ENCODE measurements at regions not wholly inside any gene's neighbourhood (a gene's known extent, or its start where the extent isn't known, plus 50 kb on each side); places are given as distances from the start of the nearest gene placed in this dataset.

- intact Hi-C loops (cut with micrococcal nuclease) = no loop called here
- Histone ChIP-seq H3K4me2 (ENCODE audit: low read length) (no peak overlapping the region), H3K36me3 (ENCODE audit: control insufficient read depth in 1 of 2, insufficient read depth in 2 of 2, low read length in 2 of 2) (no peaks in the 10 kb centered on the region), H3K27me3 (ENCODE audit: insufficient read depth, low read length) (no peaks in the 10 kb centered on the region), H2AFZ (ENCODE audit: low read depth, low read length, poor library complexity, severe bottlenecking) (no peak overlapping the region), H3K27ac (ENCODE audit: low read depth, low read length) (no peak overlapping the region), H3K4me3 (replicated peaks in 1 of 2; ENCODE audit: low read depth in 1 of 2, low read length in 2 of 2) (no peak overlapping the region), H3K79me2 (ENCODE audit: insufficient read depth, low read length) (no peaks in the 10 kb centered on the region), H3K9me2 (ENCODE audit: insufficient read depth) (no peaks in the 10 kb centered on the region), H3K4me1 (ENCODE audit: control insufficient read depth in 1 of 2, insufficient read depth in 2 of 2, low read length in 2 of 2) (peaks cover 11 to 18% of the 10 kb centered on the region in 2 experiments), H4K20me1 (ENCODE audit: insufficient read depth) (no peaks in the 10 kb centered on the region), H3K9ac (ENCODE audit: low read length) (no peak overlapping the region), H3K9me3 (ENCODE audit: control insufficient read depth in 1 of 2, insufficient read depth in 1 of 2, low read depth in 1 of 2, low read length in 2 of 2) (no peaks in the 10 kb centered on the region)
- ChIA-PET CTCF (interaction anchor here (1.0 kb wide), 1 partner anchor 10 kb away, joined by 3 read pairs; no protein-coding TSS in a partner anchor), POLR2A (no interaction called here), RAD21 (ENCODE audit: low non-redundant PET in 1 of 2, low total read pairs in 2 of 2, uncharacterized antibody in 2 of 2, unreplicated experiment in 2 of 2) (no interaction called here)
- ATAC-seq (no peak), DNase-seq (ENCODE audit: low read depth, low spot score) (no peak)
- TF ChIP-seq POLR2AphosphoS5 (IDR thresholded peaks at IDR 0.05; ENCODE audit: low read depth, low read length) (no peak), CEBPB (IDR thresholded peaks at IDR 0.05; ENCODE audit: low read depth) (no peak), TCF7L2 (IDR thresholded peaks at IDR 0.05; ENCODE audit: borderline replicate concordance, extremely low read depth, insufficient read depth, insufficient read length) (no peak), REST (IDR thresholded peaks at IDR 0.05; ENCODE audit: low read depth) (no peak), SIN3A (IDR thresholded peaks at IDR 0.05; ENCODE audit: low read depth) (no peak), SRF (IDR thresholded peaks at IDR 0.05; ENCODE audit: low read depth) (no peak)
- no TSS peak for BruUV-seq (replicated peaks)
Measured at GRCh38 chr14:34088914-34089313, 138.0 kb upstream of the EGLN3 start.

- DNase-seq (ENCODE audit: low read depth, low spot score) = no peak
- Histone ChIP-seq H3K4me1 (ENCODE audit: control insufficient read depth in 1 of 2, insufficient read depth in 2 of 2, low read length in 2 of 2) (peaks cover 12 to 20% of the 10 kb centered on the region in 2 experiments), H3K9me2 (ENCODE audit: insufficient read depth) (no peaks in the 10 kb centered on the region), H3K9me3 (ENCODE audit: control insufficient read depth in 1 of 2, insufficient read depth in 1 of 2, low read depth in 1 of 2, low read length in 2 of 2) (no peaks in the 10 kb centered on the region), H3K4me2 (ENCODE audit: low read length) (no peak overlapping the region), H3K9ac (ENCODE audit: low read length) (no peak overlapping the region), H4K20me1 (ENCODE audit: insufficient read depth) (no peaks in the 10 kb centered on the region), H3K79me2 (ENCODE audit: insufficient read depth, low read length) (no peaks in the 10 kb centered on the region), H2AFZ (ENCODE audit: low read depth, low read length, poor library complexity, severe bottlenecking) (no peak overlapping the region), H3K4me3 (replicated peaks in 1 of 2; ENCODE audit: low read depth in 1 of 2, low read length in 2 of 2) (no peak overlapping the region), H3K27me3 (ENCODE audit: insufficient read depth, low read length) (no peaks in the 10 kb centered on the region), H3K27ac (ENCODE audit: low read depth, low read length) (no peak overlapping the region), H3K36me3 (ENCODE audit: control insufficient read depth in 1 of 2, insufficient read depth in 2 of 2, low read length in 2 of 2) (no peaks in the 10 kb centered on the region)
- TF ChIP-seq ZFX (IDR thresholded peaks at IDR 0.05) = no peak
- no peak for TF ChIP-seq RAD21 (IDR thresholded peaks at IDR 0.05; ENCODE audit: low read depth)
- no peak for TF ChIP-seq SIN3A (IDR thresholded peaks at IDR 0.05; ENCODE audit: low read depth)
- no peak for TF ChIP-seq FOSL1 (IDR thresholded peaks at IDR 0.05; ENCODE audit: low read depth)
- no peak for TF ChIP-seq YY1 (IDR thresholded peaks at IDR 0.05; ENCODE audit: extremely low read depth, insufficient replicate concordance, low read depth, low read length)
- no peak for TF ChIP-seq SRF (IDR thresholded peaks at IDR 0.05; ENCODE audit: low read depth)
- no TSS peak for BruUV-seq (replicated peaks)
- intact Hi-C loops (cut with micrococcal nuclease) = no loop called here
- RAD21 ChIA-PET (ENCODE audit: low non-redundant PET in 1 of 2, low total read pairs in 2 of 2, uncharacterized antibody in 2 of 2, unreplicated experiment in 2 of 2) = no interaction called here
- CTCF ChIA-PET = no interaction called here
- ATAC-seq = no peak
- POLR2A ChIA-PET = no interaction called here
Measured at GRCh38 chr14:34087571-34087970, 136.7 kb upstream of the EGLN3 start.

Data from HCT116 (cell line).